IPS DF 4.7 (cell line): ENCODE measurements at regions not wholly inside any gene's neighbourhood (a gene's known extent, or its start where the extent isn't known, plus 50 kb on each side); places are given as distances from the start of the nearest gene placed in this dataset.

Source experiments
- DNase-seq: peaks from one replicate; pipeline ENCODE4 v3.0.0-alpha.2; 2013; ENCODE audit warnings: low spot score; ENCODE audit errors: extremely low read depth

- no peak for DNase-seq
Observed at GRCh38 chr6:1037430-1038202, 274.3 kb upstream of the FOXQ1 start.

- DNase-seq = no peak
Observed at GRCh38 chr6:1035401-1035800, 276.5 kb upstream of the FOXQ1 start.

DNA sequence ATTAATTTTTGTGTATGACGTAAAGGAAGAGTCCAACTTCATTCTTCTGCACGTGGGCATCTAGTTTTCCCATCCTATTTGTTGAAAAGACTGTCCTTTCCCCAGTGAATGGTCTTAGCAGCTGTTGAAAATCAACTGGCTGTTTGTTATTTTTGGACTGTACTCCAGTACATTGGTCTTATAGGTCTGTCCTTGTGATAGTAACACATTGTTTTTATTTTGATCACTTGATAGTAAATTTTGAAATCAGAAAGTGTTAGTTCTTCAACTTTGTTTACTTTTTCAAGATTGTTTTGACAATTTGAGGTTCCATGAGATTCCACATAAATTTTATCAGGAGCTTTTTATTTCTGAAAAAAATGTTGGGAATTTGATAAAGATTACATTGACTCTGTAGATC is 280.2 kb upstream of the FOXQ1 start:
- DNase-seq = no peak

GRCh38 chr6:1029141-1029540 is 282.8 kb upstream of the FOXQ1 start:
- DNase-seq = no peak

DNA sequence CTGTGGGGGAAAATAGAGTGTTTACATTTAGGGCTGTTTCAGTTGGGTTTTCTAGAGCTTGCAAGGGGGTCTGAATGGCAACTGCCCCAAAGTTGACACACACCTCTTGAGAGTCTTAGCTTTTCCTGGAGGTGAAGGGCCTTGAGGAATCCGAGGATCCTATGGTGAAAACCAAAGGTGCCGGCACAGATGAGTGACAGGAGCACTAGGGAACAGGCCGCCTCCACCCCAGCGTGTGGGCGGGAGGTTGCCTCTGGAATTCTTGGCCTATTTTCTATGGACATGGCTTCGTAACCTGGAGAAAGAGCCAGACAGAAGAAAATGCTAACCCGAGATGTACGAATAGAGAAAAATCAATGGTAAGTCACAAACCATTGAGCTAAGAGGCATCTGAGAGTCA is 283.2 kb upstream of the FOXQ1 start:
- DNase-seq = no peak

GRCh38 chr6:1027795-1028569 is 283.9 kb upstream of the FOXQ1 start:
- DNase-seq = peak; percentile 38

DNA sequence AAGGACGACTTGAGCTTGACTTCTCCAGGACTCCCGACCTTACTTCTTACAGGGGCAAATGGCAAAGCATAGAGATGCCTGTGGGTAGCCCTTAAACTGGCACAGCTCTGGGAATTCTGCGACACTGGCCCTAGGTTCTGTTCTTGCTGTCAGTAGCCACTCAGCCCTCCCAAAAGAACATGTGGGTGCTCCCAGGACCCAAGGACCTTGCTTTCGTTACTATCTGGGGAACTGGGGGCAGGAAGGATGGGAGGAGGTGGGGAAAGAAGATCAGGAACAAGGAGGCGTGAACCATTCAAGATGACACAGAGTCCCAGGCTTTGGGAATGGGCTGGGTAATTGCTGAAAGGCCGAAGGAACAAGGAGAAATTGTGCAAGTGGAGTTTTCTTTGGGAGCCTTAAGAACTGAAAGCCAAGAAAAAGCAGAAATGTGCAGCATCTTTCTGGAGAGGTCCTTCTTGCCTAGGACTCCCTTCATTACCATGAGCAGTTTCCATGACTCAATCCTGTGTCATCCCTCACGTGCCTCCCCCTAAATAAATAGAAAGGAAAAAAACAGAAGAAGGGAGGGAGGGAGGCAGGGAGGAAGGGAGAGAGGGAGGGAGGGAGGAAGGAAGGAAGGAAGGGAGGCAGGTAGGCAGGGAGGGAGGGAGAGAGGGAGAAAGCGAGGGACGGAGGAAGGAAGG is 284.6 kb upstream of the FOXQ1 start:
- DNase-seq = no peak

GRCh38 chr6:1025821-1026220 is 286.1 kb upstream of the FOXQ1 start:
- DNase-seq = no peak

DNA sequence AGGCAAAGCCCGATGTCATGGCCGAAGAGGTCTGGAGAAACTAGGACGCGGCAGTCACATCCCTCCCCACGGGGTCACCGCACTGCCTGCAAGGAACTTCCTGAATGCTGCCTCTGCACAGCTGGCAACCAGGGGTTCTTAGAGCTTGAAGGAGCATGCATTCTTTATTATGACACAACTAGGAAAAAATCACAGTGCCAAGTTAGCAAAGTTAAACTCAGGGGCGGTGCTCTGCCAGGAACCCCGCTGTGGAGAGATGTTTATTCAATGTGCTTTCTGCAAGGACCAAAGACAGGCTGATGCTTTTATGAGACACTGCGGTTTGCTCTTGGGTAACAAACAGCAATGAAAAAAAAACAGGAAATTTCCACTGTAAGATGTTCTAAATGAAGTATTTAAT is 287.3 kb upstream of the FOXQ1 start:
- no peak for DNase-seq

GRCh38 chr6:1024161-1024560 is 287.7 kb upstream of the FOXQ1 start:
- DNase-seq = no peak

- no peak for DNase-seq
Observed at GRCh38 chr6:1023229-1023628, 288.7 kb upstream of the FOXQ1 start.

DNA sequence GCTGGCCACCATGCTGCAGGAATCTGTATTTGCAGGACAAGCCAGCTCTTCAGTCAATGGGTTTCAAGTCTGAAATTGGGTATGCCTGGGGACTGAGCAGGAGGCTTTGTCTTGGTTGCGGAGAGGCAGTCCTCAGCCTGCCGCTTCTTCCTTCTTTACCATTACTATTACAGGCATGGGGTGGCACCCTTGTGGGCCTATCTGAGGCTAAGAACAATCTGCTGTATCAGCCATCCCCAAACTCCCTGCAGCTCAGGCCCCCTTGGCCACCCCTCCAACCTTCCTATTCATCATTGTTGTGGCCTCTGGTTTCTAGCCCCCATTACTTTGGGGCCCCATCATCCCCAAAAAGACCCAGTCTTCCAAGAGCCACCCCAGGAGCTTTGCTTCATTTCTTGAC is 289.2 kb upstream of the FOXQ1 start:
- no peak for DNase-seq

- DNase-seq = no peak
Observed at GRCh38 chr6:1020837-1021236, 291.1 kb upstream of the FOXQ1 start.

- DNase-seq = no peak
Observed at GRCh38 chr6:1020133-1020532, 291.8 kb upstream of the FOXQ1 start.

DNA sequence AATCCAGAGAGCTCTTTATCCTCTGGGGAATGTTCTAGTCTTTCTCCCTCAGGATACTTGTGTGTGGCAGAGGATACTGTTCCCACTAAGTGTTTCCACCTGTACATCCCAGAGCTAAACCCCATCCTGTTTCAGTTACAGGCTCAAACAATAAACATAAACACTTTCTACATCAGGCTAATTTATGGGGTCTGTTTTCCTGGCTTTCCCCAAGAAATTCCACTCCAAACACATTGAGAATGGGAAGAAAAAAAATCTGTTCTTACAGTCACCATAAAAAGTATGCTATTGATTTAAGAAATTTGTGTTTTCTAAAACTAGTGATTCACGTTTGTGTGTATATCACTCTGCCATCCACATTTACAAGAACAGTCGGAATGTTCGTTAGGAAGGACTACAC is 293.9 kb upstream of the FOXQ1 start:
- no peak for DNase-seq

DNA sequence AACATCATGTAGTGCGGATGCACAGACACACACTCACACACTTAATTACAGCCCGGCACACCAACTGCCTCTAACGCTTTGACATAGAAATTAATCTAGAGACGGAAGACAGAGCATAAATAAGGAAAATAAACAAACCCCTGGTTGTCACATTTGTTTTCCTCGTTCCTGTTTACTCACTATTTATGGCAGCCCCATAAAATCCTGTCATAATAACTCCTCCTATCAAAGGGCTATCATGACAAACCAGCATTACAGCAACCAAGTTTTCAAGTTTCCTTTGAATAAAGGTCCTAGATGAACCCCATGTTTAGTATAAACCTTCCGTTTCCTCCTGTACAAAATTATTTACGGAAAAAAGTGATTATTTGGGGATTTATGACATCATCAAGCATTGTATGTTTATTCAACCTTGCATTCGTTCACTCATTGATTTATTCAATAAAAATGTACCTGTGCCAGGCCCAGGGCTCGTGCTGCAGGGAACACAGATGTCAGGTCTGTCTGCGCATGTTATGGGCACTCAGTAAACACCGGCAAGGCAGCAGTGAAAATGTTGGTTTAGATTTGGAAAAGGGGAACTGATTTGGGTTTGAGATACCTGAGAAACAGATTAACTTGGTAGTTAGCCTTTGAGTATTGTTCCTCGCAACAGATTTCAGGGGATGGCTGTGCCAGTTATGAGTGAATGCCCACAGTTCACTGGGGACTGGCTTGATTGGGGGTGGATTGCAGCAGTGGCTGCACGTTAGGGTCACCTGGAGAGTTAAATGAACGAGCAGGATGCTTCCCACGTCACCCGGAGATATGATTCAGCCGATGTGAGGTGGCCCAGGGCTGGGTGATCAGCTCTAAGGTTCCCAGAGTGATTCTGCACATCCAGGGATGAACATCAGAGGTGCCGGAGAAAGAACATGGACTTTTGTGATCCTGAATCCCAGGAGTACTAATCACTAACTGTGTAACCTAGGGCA is 295.3 kb upstream of the FOXQ1 start:
- no peak for DNase-seq

DNA sequence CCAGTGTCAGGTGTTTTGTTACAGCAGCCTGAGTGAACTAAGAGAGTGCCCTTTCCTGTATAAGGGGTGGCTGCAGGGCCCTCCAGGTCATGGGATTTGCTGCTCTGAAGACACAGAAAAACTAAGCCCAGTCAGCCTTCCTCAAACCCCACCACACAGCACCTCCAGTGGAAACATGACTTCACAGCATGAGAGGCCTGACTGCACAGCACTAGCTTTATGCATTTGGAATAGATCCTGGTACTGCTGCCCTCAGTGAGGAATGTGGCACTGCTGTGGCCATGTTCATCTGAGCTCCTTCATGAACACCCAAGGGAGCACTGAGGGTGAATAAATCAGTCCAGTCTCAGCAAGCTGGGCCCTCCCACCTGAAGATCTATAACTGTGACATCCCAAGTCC is 296.1 kb upstream of the FOXQ1 start:
- no peak for DNase-seq

DNA sequence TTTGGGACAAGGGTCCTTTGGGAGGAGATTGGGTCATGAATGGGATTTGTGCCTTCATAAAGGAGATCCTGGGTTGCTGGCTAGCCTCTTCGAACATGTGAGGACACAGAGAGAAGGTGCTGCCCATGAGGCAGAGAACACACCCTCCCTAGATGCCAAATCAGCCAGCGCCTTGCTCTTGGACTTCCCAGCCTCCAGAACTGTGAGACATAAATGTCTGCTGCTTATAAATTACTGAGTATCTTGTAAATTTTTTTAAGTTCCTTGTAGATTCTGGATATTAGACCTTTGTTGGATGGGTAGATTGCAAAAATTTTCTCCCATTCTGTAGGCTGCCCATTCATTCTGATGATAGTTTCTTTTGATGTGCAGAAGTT is 297.5 kb upstream of the FOXQ1 start:
- DNase-seq = no peak

DNA sequence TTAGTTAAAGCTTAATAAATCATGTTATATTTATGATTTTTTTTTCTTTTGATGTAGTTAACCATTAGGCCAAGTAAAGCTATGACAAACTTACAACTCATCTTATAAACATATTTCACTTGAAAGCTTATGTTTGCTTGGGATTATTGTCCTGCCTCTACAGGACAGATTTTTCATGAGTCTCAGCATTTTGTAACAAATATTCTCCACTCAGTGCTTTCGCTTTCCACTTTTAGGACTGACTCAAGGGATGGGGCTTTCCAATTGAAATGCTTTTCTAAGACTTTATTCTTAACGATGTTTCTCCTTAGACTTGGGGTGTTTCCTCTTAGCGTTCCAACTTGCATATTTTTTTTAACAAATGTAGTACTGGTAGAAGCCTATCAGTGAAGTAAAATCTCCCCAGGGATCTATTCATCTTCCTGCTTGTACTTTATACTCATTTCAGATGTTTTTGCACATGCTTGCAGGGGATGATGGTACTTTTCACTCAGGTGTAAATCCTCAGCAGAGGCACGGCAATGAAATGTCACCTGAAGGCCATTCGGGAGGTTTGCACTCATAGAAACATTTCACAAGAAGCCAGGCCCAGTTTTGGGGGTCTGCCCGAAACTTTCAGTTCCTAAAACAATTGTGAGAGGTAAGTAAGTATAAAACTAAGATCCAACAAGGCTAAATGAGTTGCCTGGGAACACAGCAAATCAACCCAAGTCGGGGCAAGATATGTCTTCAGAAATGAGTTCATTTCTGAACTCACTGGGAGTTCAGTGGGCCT is 298.1 kb upstream of the FOXQ1 start:
- DNase-seq = no peak

DNA sequence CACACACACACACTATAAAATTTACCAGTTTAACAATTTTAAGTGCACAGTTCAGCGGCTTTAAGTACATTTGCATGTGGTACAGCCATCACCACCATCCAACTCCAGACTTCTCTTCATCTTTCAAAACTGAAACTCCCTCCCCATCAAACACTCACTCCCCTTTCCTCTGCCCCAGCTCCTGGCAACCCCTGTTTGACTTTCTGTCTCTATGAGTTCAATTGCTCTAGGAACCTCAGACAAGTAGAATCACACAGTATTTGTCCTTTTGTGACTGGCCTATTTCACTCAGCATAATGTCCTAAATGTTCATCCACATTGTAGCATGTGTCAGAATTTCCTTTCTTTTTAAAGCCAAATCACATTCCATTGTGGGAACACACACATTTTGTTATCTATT is 302.8 kb upstream of the FOXQ1 start:
- DNase-seq = no peak

DNA sequence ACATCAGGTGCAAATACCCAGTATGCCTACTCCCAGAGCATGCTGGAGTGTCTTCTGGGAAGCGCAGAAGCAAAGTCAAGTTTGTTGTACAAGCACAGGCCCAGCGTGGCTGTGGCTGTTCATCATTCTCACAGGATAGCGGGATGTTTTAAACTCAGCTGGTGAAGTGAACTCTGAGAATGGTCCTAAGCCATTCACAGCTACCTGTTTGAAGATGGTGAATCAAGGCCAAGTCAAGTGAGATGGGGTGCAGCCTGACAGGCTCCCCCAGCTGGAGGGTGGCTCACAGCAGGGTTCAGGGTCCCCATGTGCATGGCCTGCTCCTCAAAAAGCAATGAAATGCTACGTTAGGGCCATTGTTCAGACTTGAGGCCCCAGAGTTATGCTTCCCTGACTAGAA is 304.7 kb upstream of the FOXQ1 start:
- DNase-seq = no peak
